Colonic mucosa (tissue), 4 donors: ENCODE measurements at regions not wholly inside any gene's neighbourhood (a gene's known extent, or its start where the extent isn't known, plus 50 kb on each side); places are given as distances from the start of the nearest gene placed in this dataset.

Experiments used
- DNase-seq: peaks from one replicate; pipeline ENCODE4 v3.0.0-alpha.2; 2020
- H3K27ac ChIP-seq: fragments of 200-600 bp; one replicate; pipeline ENCODE4 v1.8.0; 2021
- H3K27me3 ChIP-seq: fragments of 200-600 bp; one replicate; pipeline ENCODE4 v1.8.0; 2021
- H3K36me3 ChIP-seq: fragments of 200-600 bp; one replicate; pipeline ENCODE4 v1.8.0; 2021
- H3K4me1 ChIP-seq: fragments of 200-600 bp; one replicate; pipeline ENCODE4 v1.8.0; 2021; ENCODE audit warnings: mild to moderate bottlenecking
- H3K4me3 ChIP-seq: fragments of 200-600 bp; one replicate; pipeline ENCODE4 v1.8.0; 2021
- H3K9ac ChIP-seq, 2 donors: one replicate each; pipeline ENCODE4 v1.7.0; 2013; ENCODE audit warnings: control low read depth in 2 of 2, low read depth in 2 of 2, low read length in 2 of 2
- H3K9me3 ChIP-seq: fragments of 200-600 bp; one replicate; pipeline ENCODE4 v1.8.0; 2021
- CTCF ChIP-seq: fragments of 200-600 bp; IDR thresholded peaks from one replicate; pipeline ENCODE4 v1.8.0; 2022; ENCODE audit warnings: antibody characterized with exemption, mild to moderate bottlenecking
- intact Hi-C: fragments of 100-400 bp; cut with DNase I; formaldehyde crosslinking; loops from one replicate; pipeline ENCODE4 v1.14.1; 2022
- donor health status: healthy.
- donor health status: DM: no; HTN: no; CAD: no.
- donor health status: DM: no; HTN: no; CAD: no.

DNA sequence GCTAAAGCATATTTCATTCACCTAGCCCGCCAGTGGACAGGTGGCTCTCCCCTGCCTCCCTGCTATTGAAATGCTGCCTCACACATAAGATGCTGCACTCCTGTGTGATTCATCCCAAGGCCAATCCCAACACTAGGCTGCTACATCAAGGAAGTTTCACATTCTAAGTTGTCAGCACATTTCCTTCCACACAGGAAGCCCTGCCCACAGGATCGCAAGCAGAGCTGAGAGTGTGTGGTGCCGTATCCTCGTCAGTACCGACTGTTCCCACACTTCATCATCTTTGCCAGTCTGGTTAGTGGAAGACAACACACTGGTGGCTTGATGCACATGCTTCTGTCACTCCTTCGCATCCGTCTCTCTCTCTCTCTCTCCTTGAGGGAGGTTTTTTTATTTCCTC, 194.3 kb upstream of the PPP2R2D start:
- Histone ChIP-seq H3K27ac (no peak overlapping the region), H3K36me3 (no peaks in the 10 kb centered on the region), H3K4me3 (no peak overlapping the region), H3K9me3 (no peaks in the 10 kb centered on the region), H3K9ac (no peak overlapping the region), H3K27me3 (no peaks in the 10 kb centered on the region), H3K4me1 (no peaks in the 10 kb centered on the region)
- intact Hi-C loops: no loop called here
- no peak for DNase-seq
- no peak for TF ChIP-seq CTCF

- no peak for TF ChIP-seq CTCF
- no peaks in the 10 kb centered on the region for H3K27me3 ChIP-seq
Observed at GRCh38 chr10:131706952-131707351, 193.9 kb upstream of the PPP2R2D start.

GRCh38 chr10:131708225-131708880, 192.5 kb upstream of the PPP2R2D start:
- Histone ChIP-seq H3K27ac (no peak overlapping the region), H3K4me3 (no peak overlapping the region), H3K27me3 (no peaks in the 10 kb centered on the region), H3K9me3 (no peaks in the 10 kb centered on the region), H3K36me3 (no peaks in the 10 kb centered on the region), H3K4me1 (no peaks in the 10 kb centered on the region), H3K9ac (no peak overlapping the region)
- intact Hi-C loops: no loop called here
- TF ChIP-seq CTCF: no peak
- no peak for DNase-seq

More at GRCh38 chr10:131706952-131707351, 193.9 kb upstream of the PPP2R2D start:
- no peak overlapping the region for H3K4me3 ChIP-seq
- H3K4me1 ChIP-seq: no peaks in the 10 kb centered on the region
- H3K9me3 ChIP-seq: no peaks in the 10 kb centered on the region
- intact Hi-C loops: no loop called here
- no peak overlapping the region for H3K27ac ChIP-seq
- DNase-seq: no peak
- no peak overlapping the region for H3K9ac ChIP-seq
- no peaks in the 10 kb centered on the region for H3K36me3 ChIP-seq

DNA sequence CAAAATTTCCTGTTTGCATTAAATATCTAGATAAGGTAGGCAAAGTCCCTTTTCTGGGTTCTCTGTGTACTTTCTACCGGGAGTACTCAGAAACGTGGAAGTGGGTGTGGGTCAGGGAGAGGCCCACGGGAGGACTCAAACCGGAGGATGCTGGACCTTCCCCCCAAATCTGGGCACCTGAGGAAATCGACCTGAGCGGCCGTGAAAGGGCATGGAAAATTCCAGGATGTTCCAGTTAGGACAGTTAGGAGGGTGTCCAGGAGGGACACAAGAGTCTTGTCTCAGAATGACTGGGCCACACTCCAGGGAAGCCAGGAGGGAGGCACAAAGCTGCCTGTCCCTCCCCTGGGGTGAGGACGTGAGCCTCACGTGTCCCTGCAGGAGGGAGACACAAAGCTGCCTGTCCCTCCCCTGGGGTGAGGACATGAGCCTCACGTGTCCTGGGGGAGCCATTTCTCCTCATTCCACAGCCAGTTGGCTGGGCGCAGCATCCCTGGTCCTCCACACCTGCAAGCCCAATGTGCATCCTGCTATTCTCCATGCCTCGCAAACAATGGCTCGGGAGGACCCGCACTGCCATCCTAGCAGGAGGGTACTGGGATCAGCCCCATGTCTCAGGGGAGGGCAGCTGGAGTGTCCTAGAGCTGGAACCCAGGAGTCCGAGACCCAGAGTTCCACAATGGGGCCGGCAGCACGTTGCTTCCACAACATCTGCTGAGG, 190.5 kb upstream of the PPP2R2D start:
- Histone ChIP-seq H3K9me3 (no peaks in the 10 kb centered on the region), H3K9ac (no peak overlapping the region), H3K4me1 (no peaks in the 10 kb centered on the region), H3K36me3 (no peaks in the 10 kb centered on the region), H3K27ac (no peak overlapping the region), H3K4me3 (no peak overlapping the region), H3K27me3 (no peaks in the 10 kb centered on the region)
- no peak for DNase-seq
- no peak for TF ChIP-seq CTCF
- intact Hi-C loops: no loop called here

- H3K27me3 ChIP-seq: no peaks in the 10 kb centered on the region
- no peaks in the 10 kb centered on the region for H3K4me1 ChIP-seq
- TF ChIP-seq CTCF: no peak
- no peaks in the 10 kb centered on the region for H3K36me3 ChIP-seq
- H3K9me3 ChIP-seq: no peaks in the 10 kb centered on the region
- no peak overlapping the region for H3K9ac ChIP-seq
- DNase-seq: peak; percentile 5
- intact Hi-C loops: no loop called here
- H3K4me3 ChIP-seq: no peak overlapping the region
- no peak overlapping the region for H3K27ac ChIP-seq
Observed at GRCh38 chr10:131722121-131722520, 178.7 kb upstream of the PPP2R2D start.
